ENCODE measurements at regions not wholly inside any gene's neighbourhood (a gene's known extent, or its start where the extent isn't known, plus 50 kb on each side); places are given as distances from the start of the nearest gene placed in this dataset.

DNA sequence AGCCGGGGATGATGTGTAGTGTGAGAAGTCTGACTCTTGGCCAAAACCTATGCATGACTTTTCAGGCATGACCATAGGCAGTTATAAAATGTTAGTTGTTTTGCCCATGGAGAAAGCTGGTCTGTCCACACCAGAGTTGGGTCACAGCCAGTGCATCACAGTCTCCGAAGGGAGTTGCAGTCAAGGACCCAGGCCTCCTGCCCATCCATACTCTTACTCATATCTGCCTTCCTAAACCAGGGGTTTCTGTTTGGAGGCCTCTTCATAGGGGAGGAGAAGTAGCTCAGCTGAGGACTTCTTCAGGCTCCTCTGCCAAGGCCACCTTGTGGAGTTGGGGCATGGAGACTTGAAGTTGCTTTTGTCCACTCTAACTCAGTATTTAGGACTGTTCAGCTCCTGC lies 1008.3 kb downstream of the PCDH18 start:
- Histone ChIP-seq H3K9ac (ENCODE audit: low read depth in 1 of 2, low read length in 2 of 2) (no peak overlapping the region), H3K36me3 (ENCODE audit: control insufficient read depth in 2 of 2, insufficient read depth in 2 of 2, low read length in 2 of 2) (no peaks in the 10 kb centered on the region), H3K27ac (ENCODE audit: low read depth in 2 of 2, low read length in 2 of 2) (no peak overlapping the region), H3K9me3 (ENCODE audit: control insufficient read depth in 2 of 2, low read length in 2 of 2) (no peaks in the 10 kb centered on the region), H3K27me3 (ENCODE audit: control insufficient read depth in 2 of 2, insufficient read depth in 2 of 2, low read length in 2 of 2) (no peaks in the 10 kb centered on the region), H3K4me1 (ENCODE audit: control insufficient read depth in 2 of 2, insufficient read depth in 2 of 2, low read length in 2 of 2) (no peaks in the 10 kb centered on the region), H3K4me3 (ENCODE audit: low read length in 2 of 2) (no peak overlapping the region)

DNA sequence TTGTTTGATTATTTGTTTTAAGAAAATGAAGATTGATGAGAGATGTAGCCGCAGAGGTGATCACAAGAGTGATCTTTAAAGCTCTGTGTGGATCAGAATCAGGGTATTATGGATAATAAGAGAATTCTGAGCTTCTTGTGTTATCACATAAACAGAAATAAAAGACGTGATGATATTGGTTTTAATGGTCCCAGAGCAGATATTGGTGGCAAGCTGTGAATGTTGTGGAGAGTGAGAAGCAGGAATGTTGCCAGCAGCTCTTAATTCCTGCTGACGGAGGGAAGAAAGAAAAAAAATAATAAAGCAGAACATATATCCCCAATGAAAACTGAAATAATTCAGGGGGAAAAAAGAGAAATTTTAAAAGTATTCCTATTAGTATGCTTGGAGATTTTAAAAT lies 1015.9 kb downstream of the PCDH18 start:
- H3K27me3 ChIP-seq (ENCODE audit: control insufficient read depth in 2 of 2, insufficient read depth in 2 of 2, low read length in 2 of 2): no peaks in the 10 kb centered on the region
- no peak overlapping the region for H3K9ac ChIP-seq (ENCODE audit: low read depth in 1 of 2, low read length in 2 of 2)
- H3K36me3 ChIP-seq (ENCODE audit: control insufficient read depth in 2 of 2, insufficient read depth in 2 of 2, low read length in 2 of 2): no peaks in the 10 kb centered on the region
- H3K4me3 ChIP-seq (ENCODE audit: low read length in 2 of 2): no peak overlapping the region
- H3K27ac ChIP-seq (ENCODE audit: low read depth in 2 of 2, low read length in 2 of 2): no peak overlapping the region
- no peaks in the 10 kb centered on the region for H3K9me3 ChIP-seq (ENCODE audit: control insufficient read depth in 2 of 2, low read length in 2 of 2)
- H3K4me1 ChIP-seq (ENCODE audit: control insufficient read depth in 2 of 2, insufficient read depth in 2 of 2, low read length in 2 of 2): no peaks in the 10 kb centered on the region

DNA sequence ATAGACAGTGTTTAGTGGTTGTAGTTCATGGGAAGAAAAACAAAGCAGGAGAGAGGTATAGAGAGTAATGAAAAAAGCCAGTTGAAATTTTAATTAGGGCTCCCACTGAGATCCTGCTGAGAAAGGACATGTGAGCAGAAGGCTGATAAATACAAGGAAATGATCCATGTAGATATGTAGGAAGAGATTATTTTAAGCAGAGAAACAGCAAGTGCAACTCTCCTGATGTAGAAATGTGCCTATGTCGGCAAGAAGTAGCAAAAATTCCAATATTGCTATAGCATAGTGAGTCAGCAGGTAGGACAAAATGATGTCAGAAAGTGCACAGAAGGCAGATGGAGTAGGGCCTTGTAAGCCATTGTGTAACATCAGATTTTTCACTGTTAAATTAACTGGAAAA lies 1027.3 kb downstream of the PCDH18 start:
- Histone ChIP-seq H3K4me1 (ENCODE audit: control insufficient read depth in 2 of 2, insufficient read depth in 2 of 2, low read length in 2 of 2) (no peaks in the 10 kb centered on the region), H3K27ac (ENCODE audit: low read depth in 2 of 2, low read length in 2 of 2) (no peak overlapping the region), H3K9ac (ENCODE audit: low read depth in 1 of 2, low read length in 2 of 2) (no peak overlapping the region), H3K9me3 (ENCODE audit: control insufficient read depth in 2 of 2, low read length in 2 of 2) (no peaks in the 10 kb centered on the region), H3K4me3 (ENCODE audit: low read length in 2 of 2) (no peak overlapping the region), H3K27me3 (ENCODE audit: control insufficient read depth in 2 of 2, insufficient read depth in 2 of 2, low read length in 2 of 2) (no peaks in the 10 kb centered on the region), H3K36me3 (ENCODE audit: control insufficient read depth in 2 of 2, insufficient read depth in 2 of 2, low read length in 2 of 2) (no peaks in the 10 kb centered on the region)

DNA sequence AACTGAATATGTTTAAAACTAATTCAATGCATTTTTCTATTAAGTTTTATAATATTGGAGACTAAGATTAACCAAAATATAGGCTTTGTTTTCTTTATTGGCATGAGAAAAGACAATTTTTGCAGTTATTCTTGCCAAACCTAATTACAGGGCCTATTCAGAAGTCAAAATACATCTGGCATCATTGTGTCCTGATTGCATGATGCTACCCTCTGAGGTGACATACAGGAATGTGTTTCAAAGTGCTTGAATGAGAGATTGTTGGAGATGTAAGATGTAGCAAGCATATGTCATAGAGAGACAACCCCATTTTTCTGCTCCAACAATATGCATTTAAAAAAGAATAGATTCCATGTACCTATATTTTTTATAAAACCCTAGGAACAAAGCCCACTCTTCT lies 1036.4 kb downstream of the PCDH18 start:
- Histone ChIP-seq H3K9me3 (ENCODE audit: control insufficient read depth in 2 of 2, low read length in 2 of 2) (no peaks in the 10 kb centered on the region), H3K27me3 (ENCODE audit: control insufficient read depth in 2 of 2, insufficient read depth in 2 of 2, low read length in 2 of 2) (no peaks in the 10 kb centered on the region), H3K4me1 (ENCODE audit: control insufficient read depth in 2 of 2, insufficient read depth in 2 of 2, low read length in 2 of 2) (no peaks in the 10 kb centered on the region), H3K27ac (ENCODE audit: low read depth in 2 of 2, low read length in 2 of 2) (no peak overlapping the region), H3K4me3 (ENCODE audit: low read length in 2 of 2) (no peak overlapping the region), H3K36me3 (ENCODE audit: control insufficient read depth in 2 of 2, insufficient read depth in 2 of 2, low read length in 2 of 2) (no peaks in the 10 kb centered on the region), H3K9ac (ENCODE audit: low read depth in 1 of 2, low read length in 2 of 2) (no peak overlapping the region)

DNA sequence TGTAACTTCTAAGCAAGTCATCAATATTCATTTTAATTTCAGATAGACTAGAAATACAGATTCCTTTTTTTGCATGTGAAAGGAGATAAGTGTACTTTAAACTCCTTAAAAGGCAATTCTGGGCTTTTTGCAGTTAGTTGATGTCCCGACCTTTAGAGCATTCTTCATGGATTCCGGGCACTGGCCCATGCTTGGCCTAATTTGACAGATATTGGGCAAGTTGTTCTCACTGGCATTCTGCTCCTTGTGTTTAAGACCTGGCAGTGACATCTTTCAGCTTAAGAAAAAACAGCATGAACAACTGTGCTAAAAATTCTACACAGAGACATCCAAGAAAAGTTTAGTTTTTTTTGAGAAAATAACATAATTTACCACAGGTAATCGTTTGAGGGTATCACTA lies 1037.2 kb downstream of the PCDH18 start:
- H3K4me1 ChIP-seq (ENCODE audit: control insufficient read depth in 2 of 2, insufficient read depth in 2 of 2, low read length in 2 of 2): no peaks in the 10 kb centered on the region
- H3K36me3 ChIP-seq (ENCODE audit: control insufficient read depth in 2 of 2, insufficient read depth in 2 of 2, low read length in 2 of 2): no peaks in the 10 kb centered on the region
- H3K4me3 ChIP-seq (ENCODE audit: low read length in 2 of 2): no peak overlapping the region
- no peaks in the 10 kb centered on the region for H3K27me3 ChIP-seq (ENCODE audit: control insufficient read depth in 2 of 2, insufficient read depth in 2 of 2, low read length in 2 of 2)
- H3K9ac ChIP-seq (ENCODE audit: low read depth in 1 of 2, low read length in 2 of 2): no peak overlapping the region
- no peaks in the 10 kb centered on the region for H3K9me3 ChIP-seq (ENCODE audit: control insufficient read depth in 2 of 2, low read length in 2 of 2)
- no peak overlapping the region for H3K27ac ChIP-seq (ENCODE audit: low read depth in 2 of 2, low read length in 2 of 2)

DNA sequence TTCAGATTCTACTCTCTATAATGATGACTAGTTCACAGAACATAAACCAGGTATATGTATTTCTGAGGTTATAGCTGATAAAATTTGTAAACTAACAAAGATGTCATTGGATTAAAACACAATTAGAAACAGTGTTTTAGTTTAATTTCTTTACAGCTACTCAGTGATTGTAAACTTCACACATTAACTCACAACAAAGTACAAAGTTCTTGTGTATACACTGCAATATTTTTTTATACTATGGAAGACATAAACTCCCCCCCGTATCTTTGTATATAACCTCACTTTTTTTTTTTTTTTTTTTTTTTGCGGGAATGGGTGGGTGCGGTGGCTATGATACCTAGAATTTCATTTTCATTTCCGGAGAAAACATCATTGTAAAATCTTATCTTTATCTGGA lies 1043.2 kb downstream of the PCDH18 start:
- Histone ChIP-seq H3K4me1 (ENCODE audit: control insufficient read depth in 2 of 2, insufficient read depth in 2 of 2, low read length in 2 of 2) (no peaks in the 10 kb centered on the region), H3K9me3 (ENCODE audit: control insufficient read depth in 2 of 2, low read length in 2 of 2) (no peaks in the 10 kb centered on the region), H3K27ac (ENCODE audit: low read depth in 2 of 2, low read length in 2 of 2) (no peak overlapping the region), H3K9ac (ENCODE audit: low read depth in 1 of 2, low read length in 2 of 2) (no peak overlapping the region), H3K4me3 (ENCODE audit: low read length in 2 of 2) (no peak overlapping the region), H3K27me3 (ENCODE audit: control insufficient read depth in 2 of 2, insufficient read depth in 2 of 2, low read length in 2 of 2) (no peaks in the 10 kb centered on the region), H3K36me3 (ENCODE audit: control insufficient read depth in 2 of 2, insufficient read depth in 2 of 2, low read length in 2 of 2) (no peaks in the 10 kb centered on the region)

DNA sequence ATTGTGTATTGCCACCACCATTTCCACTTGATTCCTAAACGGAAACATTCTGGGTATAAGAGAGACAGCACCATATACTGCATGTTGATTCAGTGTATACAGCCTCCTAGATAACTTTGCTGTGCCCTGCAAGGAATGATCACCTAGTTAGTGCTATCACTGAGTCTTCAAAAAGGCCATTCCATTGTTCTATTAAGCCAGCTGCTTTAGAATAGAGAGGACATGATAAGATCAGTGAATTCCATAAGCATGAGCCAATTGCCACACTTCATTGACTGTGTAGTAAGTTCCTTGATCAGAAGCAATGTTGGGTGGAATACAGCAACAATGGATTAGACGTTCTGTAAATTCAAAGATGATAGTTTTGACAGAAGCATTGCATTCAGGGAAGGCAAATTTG lies 1047.3 kb downstream of the PCDH18 start:
- Histone ChIP-seq H3K9me3 (ENCODE audit: control insufficient read depth in 2 of 2, low read length in 2 of 2) (no peaks in the 10 kb centered on the region), H3K36me3 (ENCODE audit: control insufficient read depth in 2 of 2, insufficient read depth in 2 of 2, low read length in 2 of 2) (no peaks in the 10 kb centered on the region), H3K27ac (ENCODE audit: low read depth in 2 of 2, low read length in 2 of 2) (no peak overlapping the region), H3K4me3 (ENCODE audit: low read length in 2 of 2) (no peak overlapping the region), H3K4me1 (ENCODE audit: control insufficient read depth in 2 of 2, insufficient read depth in 2 of 2, low read length in 2 of 2) (no peaks in the 10 kb centered on the region), H3K27me3 (ENCODE audit: control insufficient read depth in 2 of 2, insufficient read depth in 2 of 2, low read length in 2 of 2) (no peaks in the 10 kb centered on the region), H3K9ac (ENCODE audit: low read depth in 1 of 2, low read length in 2 of 2) (no peak overlapping the region)

DNA sequence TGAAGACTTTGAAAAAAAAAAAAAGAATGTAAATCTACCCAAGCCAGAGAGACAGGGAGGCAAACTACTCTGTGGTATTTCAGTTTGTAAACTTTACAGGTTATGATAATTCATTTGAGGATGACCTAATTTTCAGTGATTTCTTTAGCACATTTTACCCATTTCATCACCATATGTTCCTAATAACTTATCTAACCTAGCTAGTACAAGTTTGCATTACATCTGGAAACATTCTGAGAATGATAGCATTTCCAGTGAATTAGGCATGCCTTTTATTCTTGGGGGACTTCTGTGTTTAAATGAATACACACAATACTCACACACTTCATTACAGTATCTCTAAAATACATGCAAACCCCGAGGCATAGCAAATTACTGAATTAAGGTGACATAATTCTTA lies 1055.5 kb downstream of the PCDH18 start:
- H3K36me3 ChIP-seq (ENCODE audit: control insufficient read depth in 2 of 2, insufficient read depth in 2 of 2, low read length in 2 of 2): no peaks in the 10 kb centered on the region
- H3K9ac ChIP-seq (ENCODE audit: low read depth in 1 of 2, low read length in 2 of 2): no peak overlapping the region
- H3K27me3 ChIP-seq (ENCODE audit: control insufficient read depth in 2 of 2, insufficient read depth in 2 of 2, low read length in 2 of 2): no peaks in the 10 kb centered on the region
- H3K9me3 ChIP-seq (ENCODE audit: control insufficient read depth in 2 of 2, low read length in 2 of 2): no peaks in the 10 kb centered on the region
- H3K4me3 ChIP-seq (ENCODE audit: low read length in 2 of 2): no peak overlapping the region
- no peak overlapping the region for H3K27ac ChIP-seq (ENCODE audit: low read depth in 2 of 2, low read length in 2 of 2)
- no peaks in the 10 kb centered on the region for H3K4me1 ChIP-seq (ENCODE audit: control insufficient read depth in 2 of 2, insufficient read depth in 2 of 2, low read length in 2 of 2)

DNA sequence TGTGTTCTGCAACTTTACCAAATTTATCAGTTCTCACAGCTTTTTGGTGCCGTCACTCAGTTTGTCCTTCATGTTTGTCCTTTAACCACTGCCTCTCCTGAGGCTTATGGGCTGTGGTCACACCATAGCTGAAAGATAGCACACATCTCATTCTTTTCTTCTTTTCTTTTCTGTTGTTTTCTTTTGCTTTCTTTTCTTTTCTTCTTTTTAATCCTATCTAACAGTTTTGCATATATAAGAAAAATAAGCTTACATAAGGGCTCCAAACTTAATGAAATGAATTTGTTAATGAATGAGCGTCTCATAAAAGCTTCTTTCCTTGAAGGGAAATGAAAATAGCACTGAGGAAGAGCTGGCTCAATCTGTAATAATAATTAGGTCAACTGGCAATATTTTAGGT lies 1061.2 kb downstream of the PCDH18 start:
- Histone ChIP-seq H3K27ac (ENCODE audit: low read depth in 2 of 2, low read length in 2 of 2) (no peak overlapping the region), H3K27me3 (ENCODE audit: control insufficient read depth in 2 of 2, insufficient read depth in 2 of 2, low read length in 2 of 2) (no peaks in the 10 kb centered on the region), H3K36me3 (ENCODE audit: control insufficient read depth in 2 of 2, insufficient read depth in 2 of 2, low read length in 2 of 2) (no peaks in the 10 kb centered on the region), H3K4me3 (ENCODE audit: low read length in 2 of 2) (no peak overlapping the region), H3K4me1 (ENCODE audit: control insufficient read depth in 2 of 2, insufficient read depth in 2 of 2, low read length in 2 of 2) (no peaks in the 10 kb centered on the region), H3K9ac (ENCODE audit: low read depth in 1 of 2, low read length in 2 of 2) (no peak overlapping the region), H3K9me3 (ENCODE audit: control insufficient read depth in 2 of 2, low read length in 2 of 2) (no peaks in the 10 kb centered on the region)

DNA sequence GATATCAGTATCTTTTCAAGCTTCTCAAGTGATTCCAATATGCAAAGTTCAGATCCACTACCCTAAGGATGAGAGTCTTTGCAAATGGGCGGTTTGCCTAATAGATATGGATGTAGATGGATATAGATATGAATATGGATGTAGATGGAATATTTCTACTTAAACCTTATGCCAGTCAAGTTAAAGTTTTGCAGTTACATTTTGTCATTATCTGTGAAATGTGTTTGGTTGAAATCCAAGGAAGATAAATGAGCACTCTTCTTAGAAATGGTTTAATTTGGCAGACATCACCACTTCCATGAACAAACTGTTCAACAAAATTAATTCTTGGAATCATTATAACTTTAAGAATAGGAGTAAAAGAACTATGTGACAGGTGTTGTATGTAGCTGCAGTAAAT lies 1066.6 kb downstream of the PCDH18 start:
- no peaks in the 10 kb centered on the region for H3K4me1 ChIP-seq (ENCODE audit: control insufficient read depth in 2 of 2, insufficient read depth in 2 of 2, low read length in 2 of 2)
- no peaks in the 10 kb centered on the region for H3K9me3 ChIP-seq (ENCODE audit: control insufficient read depth in 2 of 2, low read length in 2 of 2)
- no peak overlapping the region for H3K27ac ChIP-seq (ENCODE audit: low read depth in 2 of 2, low read length in 2 of 2)
- no peaks in the 10 kb centered on the region for H3K27me3 ChIP-seq (ENCODE audit: control insufficient read depth in 2 of 2, insufficient read depth in 2 of 2, low read length in 2 of 2)
- no peak overlapping the region for H3K4me3 ChIP-seq (ENCODE audit: low read length in 2 of 2)
- H3K9ac ChIP-seq (ENCODE audit: low read depth in 1 of 2, low read length in 2 of 2): no peak overlapping the region
- no peaks in the 10 kb centered on the region for H3K36me3 ChIP-seq (ENCODE audit: control insufficient read depth in 2 of 2, insufficient read depth in 2 of 2, low read length in 2 of 2)

DNA sequence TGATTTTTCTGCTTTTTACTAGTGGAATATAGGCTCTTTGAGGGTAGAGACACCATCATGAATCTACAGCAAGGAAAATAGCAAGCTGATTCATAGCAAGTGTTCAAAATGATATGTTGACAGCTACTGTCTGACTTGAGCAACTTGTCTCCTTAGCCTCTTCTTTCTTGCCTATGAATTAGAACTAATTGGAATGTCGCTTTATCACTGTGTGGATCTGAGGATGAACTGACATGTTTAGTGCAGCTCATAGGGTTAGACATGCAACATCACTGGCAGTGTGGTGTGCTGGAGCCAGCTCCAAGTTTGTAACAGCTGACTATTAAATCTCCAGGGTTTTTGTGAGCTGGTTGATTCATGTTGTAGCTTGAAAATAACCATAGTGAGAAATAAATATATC lies 1068.4 kb downstream of the PCDH18 start:
- Histone ChIP-seq H3K9ac (ENCODE audit: low read depth in 1 of 2, low read length in 2 of 2) (no peak overlapping the region), H3K36me3 (ENCODE audit: control insufficient read depth in 2 of 2, insufficient read depth in 2 of 2, low read length in 2 of 2) (no peaks in the 10 kb centered on the region), H3K4me3 (ENCODE audit: low read length in 2 of 2) (no peak overlapping the region), H3K27ac (ENCODE audit: low read depth in 2 of 2, low read length in 2 of 2) (no peak overlapping the region), H3K4me1 (ENCODE audit: control insufficient read depth in 2 of 2, insufficient read depth in 2 of 2, low read length in 2 of 2) (no peaks in the 10 kb centered on the region), H3K27me3 (ENCODE audit: control insufficient read depth in 2 of 2, insufficient read depth in 2 of 2, low read length in 2 of 2) (no peaks in the 10 kb centered on the region), H3K9me3 (ENCODE audit: control insufficient read depth in 2 of 2, low read length in 2 of 2) (no peaks in the 10 kb centered on the region)

Measured in mucosa of rectum (tissue), 2 donors.